Transverse colon (tissue), 4 donors: ENCODE measurements at regions not wholly inside any gene's neighbourhood (a gene's known extent, or its start where the extent isn't known, plus 50 kb on each side); places are given as distances from the start of the nearest gene placed in this dataset.

Experiments used
- DNase-seq: peaks from one replicate; pipeline ENCODE4 v3.0.0-alpha.2; 2019
- H3K27ac ChIP-seq, 4 donors: fragments of 200-600 bp; sonication (generic); 2 replicates each; pipeline ENCODE4 v1.5.1; 2016 to 2018; ENCODE audit warnings: inconsistent platforms in 4 of 4
- H3K27me3 ChIP-seq: fragments of 200-600 bp; sonication (generic); 2 replicates; pipeline ENCODE4 v1.5.1; 2017; ENCODE audit warnings: inconsistent platforms
- H3K36me3 ChIP-seq, 4 donors: fragments of 200-600 bp; sonication (generic); 2 replicates each; pipeline ENCODE4 v1.5.1; 2017 to 2019; ENCODE audit warnings: inconsistent platforms in 4 of 4
- H3K4me1 ChIP-seq, 4 donors: fragments of 200-600 bp; sonication (generic); 2 replicates each; pipeline ENCODE4 v1.5.1; 2017 to 2020; ENCODE audit warnings: inconsistent platforms in 4 of 4
- H3K4me3 ChIP-seq, 4 donors: fragments of 200-600 bp; sonication (generic); 1 replicate in 1 of 4; 2 replicates in 3 of 4; pipeline versions ENCODE4 v1.5.1 to v1.6.1; 2017 to 2019; ENCODE audit warnings: inconsistent platforms in 4 of 4
- H3K9me3 ChIP-seq, 2 donors: fragments of 200-600 bp; sonication (generic); 2 replicates each; pipeline ENCODE4 v1.5.1; 2017 to 2019; ENCODE audit warnings: inconsistent platforms in 2 of 2
- CTCF ChIP-seq, 5 experiments: fragments of 200-600 bp in 3 of 5; fragments of 450-650 bp in 2 of 5; sonication (generic) in 3 of 5; IDR thresholded peaks; 1 replicate in 2 of 5; 2 replicates in 3 of 5; pipeline ENCODE4 v1.5.1; 2016 to 2017; ENCODE audit warnings: antibody characterized with exemption in 5 of 5, inconsistent platforms in 3 of 5, mild to moderate bottlenecking in 2 of 5, moderate library complexity in 1 of 5
- EP300 ChIP-seq: sonication (generic); formaldehyde crosslinking; IDR thresholded peaks from one replicate; pipeline ENCODE4 v1.6.1; 2017; ENCODE audit warnings: antibody characterized with exemption, low read depth
- POLR2A ChIP-seq: fragments of 450-650 bp; IDR thresholded peaks from one replicate; pipeline ENCODE4 v1.6.1; 2016; ENCODE audit warnings: antibody characterized with exemption, mild to moderate bottlenecking, moderate library complexity
- POLR2AphosphoS5 ChIP-seq, 3 donors: sonication (generic); formaldehyde crosslinking; IDR thresholded peaks; one replicate each; pipeline ENCODE4 v1.6.1; 2016; ENCODE audit warnings: antibody characterized with exemption in 3 of 3
- WGBS, 2 donors: methylation state at CpG; one replicate each; pipeline ENCODE4 v1.1.5; 2018; ENCODE audit warnings: low coverage in 1 of 2; 5-methylcytosine and 5-hydroxymethylcytosine counted together
- in situ Hi-C, 4 donors: fragments of 200-750 bp; cut with MboI; loops; one replicate each; pipeline versions ENCODE4 v1.15.0 to v1.15.1; 2017; ENCODE audit warnings: low sequenced_read_pairs in 3 of 4, low pct_ligation_motif_present in 1 of 4, low pct_unique_long_range_greater_than_20kb in 1 of 4
- intact Hi-C: fragments of 100-400 bp; cut with DNase I; formaldehyde crosslinking; loops from one replicate; pipeline ENCODE4 v1.15.1; 2023; ENCODE audit warnings: low total_unique reads
- small RNA-seq, 4 donors: library from RNA; depleted of rRNA; stranded (forward); fragments of <200 nt; gene quantifications; one replicate each; pipeline ENCODE3, GENCODE V24; 2016

GRCh38 chr16:72222503-72222902, 50.5 kb upstream of the PMFBP1 start:
- DNase-seq: no peak
- intact Hi-C loops: no loop called here
- TF ChIP-seq CTCF (IDR thresholded peaks at IDR 0.05) (no peak), POLR2AphosphoS5 (IDR thresholded peaks at IDR 0.05) (no peak), POLR2A (no peak), EP300 (no peak)
- no peaks in the 10 kb centered on the region for H3K9me3 ChIP-seq
- no peaks in the 10 kb centered on the region for H3K36me3 ChIP-seq
- no peak overlapping the region for H3K27ac ChIP-seq
- no peak overlapping the region for H3K4me3 ChIP-seq
- no peaks in the 10 kb centered on the region for H3K27me3 ChIP-seq
- in situ Hi-C loops: no loop called here
- peaks cover 0 to 25% (median 3%) of the 10 kb centered on the region in 4 donors for H3K4me1 ChIP-seq
- 49 to 72% methylated on average over 2 of the region's 2 CpGs for WGBS, 2 donors

Small RNA genes in the stretch of these regions (small RNA-seq; reads per million reads assigned to genes)
- gene RF00026 (0 reads per million in 4 donors), gene RNU7-90P (0 reads per million in 4 donors)
